HL-60 (cell line): ENCODE measurements at regions not wholly inside any gene's neighbourhood (a gene's known extent, or its start where the extent isn't known, plus 50 kb on each side); places are given as distances from the start of the nearest gene placed in this dataset.

Experiments used
- TF ChIP-seq, protein P1 (sequence below): IDR thresholded peaks from one replicate; pipeline ENCODE4 v1.5.1; 2011; ENCODE audit warnings: low read length, control low read depth, inconsistent platforms; ENCODE audit not compliant: insufficient read depth
- TF ChIP-seq, protein P2 (sequence below): IDR thresholded peaks from 2 replicates; pipeline ENCODE4 v1.6.1; 2012; ENCODE audit warnings: low read depth; ENCODE audit not compliant: insufficient replicate concordance

DNA sequence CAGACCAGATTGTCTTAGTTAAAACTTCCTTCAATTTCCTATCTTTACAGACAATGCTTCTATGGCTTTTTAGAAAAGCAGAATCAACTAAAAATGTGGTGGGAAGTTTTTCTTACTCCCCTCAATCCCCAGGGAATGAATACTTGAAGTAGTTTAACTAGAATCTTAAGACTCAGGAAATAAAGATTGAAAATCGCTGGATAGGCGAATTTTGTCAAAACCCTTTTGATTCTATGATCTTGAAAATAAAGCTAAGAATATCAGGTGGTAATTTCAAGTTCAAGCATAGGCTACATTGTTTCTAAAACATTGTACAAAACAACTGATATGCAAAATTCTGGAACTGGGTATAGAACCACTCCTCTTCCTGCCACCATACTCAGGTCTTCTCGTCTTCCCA lies 276.5 kb upstream of the GK2 start:
- TF ChIP-seq, protein P1, sequence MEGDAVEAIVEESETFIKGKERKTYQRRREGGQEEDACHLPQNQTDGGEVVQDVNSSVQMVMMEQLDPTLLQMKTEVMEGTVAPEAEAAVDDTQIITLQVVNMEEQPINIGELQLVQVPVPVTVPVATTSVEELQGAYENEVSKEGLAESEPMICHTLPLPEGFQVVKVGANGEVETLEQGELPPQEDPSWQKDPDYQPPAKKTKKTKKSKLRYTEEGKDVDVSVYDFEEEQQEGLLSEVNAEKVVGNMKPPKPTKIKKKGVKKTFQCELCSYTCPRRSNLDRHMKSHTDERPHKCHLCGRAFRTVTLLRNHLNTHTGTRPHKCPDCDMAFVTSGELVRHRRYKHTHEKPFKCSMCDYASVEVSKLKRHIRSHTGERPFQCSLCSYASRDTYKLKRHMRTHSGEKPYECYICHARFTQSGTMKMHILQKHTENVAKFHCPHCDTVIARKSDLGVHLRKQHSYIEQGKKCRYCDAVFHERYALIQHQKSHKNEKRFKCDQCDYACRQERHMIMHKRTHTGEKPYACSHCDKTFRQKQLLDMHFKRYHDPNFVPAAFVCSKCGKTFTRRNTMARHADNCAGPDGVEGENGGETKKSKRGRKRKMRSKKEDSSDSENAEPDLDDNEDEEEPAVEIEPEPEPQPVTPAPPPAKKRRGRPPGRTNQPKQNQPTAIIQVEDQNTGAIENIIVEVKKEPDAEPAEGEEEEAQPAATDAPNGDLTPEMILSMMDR, result no peak
- TF ChIP-seq, protein P2, sequence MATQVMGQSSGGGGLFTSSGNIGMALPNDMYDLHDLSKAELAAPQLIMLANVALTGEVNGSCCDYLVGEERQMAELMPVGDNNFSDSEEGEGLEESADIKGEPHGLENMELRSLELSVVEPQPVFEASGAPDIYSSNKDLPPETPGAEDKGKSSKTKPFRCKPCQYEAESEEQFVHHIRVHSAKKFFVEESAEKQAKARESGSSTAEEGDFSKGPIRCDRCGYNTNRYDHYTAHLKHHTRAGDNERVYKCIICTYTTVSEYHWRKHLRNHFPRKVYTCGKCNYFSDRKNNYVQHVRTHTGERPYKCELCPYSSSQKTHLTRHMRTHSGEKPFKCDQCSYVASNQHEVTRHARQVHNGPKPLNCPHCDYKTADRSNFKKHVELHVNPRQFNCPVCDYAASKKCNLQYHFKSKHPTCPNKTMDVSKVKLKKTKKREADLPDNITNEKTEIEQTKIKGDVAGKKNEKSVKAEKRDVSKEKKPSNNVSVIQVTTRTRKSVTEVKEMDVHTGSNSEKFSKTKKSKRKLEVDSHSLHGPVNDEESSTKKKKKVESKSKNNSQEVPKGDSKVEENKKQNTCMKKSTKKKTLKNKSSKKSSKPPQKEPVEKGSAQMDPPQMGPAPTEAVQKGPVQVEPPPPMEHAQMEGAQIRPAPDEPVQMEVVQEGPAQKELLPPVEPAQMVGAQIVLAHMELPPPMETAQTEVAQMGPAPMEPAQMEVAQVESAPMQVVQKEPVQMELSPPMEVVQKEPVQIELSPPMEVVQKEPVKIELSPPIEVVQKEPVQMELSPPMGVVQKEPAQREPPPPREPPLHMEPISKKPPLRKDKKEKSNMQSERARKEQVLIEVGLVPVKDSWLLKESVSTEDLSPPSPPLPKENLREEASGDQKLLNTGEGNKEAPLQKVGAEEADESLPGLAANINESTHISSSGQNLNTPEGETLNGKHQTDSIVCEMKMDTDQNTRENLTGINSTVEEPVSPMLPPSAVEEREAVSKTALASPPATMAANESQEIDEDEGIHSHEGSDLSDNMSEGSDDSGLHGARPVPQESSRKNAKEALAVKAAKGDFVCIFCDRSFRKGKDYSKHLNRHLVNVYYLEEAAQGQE, result no peak
